Left colon (tissue), 2 donors: ENCODE measurements at regions not wholly inside any gene's neighbourhood (a gene's known extent, or its start where the extent isn't known, plus 50 kb on each side); places are given as distances from the start of the nearest gene placed in this dataset.
"Not testable (repeated sequence)": the region's sequence is repeated elsewhere in the genome, so short reads cannot be mapped to it uniquely, and the experiment has no call there.

Experiments
- ATAC-seq: fragments of 200-7000 bp; cut with Tn5 transposase; one replicate; pipeline ENCODE4 v1.9.1; 2020; ENCODE audit warnings: mild to moderate bottlenecking, moderate library complexity
- DNase-seq, 2 donors: peaks; one replicate each; pipeline ENCODE4 v3.0.0-alpha.2; 2020
- intact Hi-C, 2 donors: fragments of 100-400 bp; cut with DNase I in 1 of 2; cut with micrococcal nuclease in 1 of 2; formaldehyde crosslinking; loops; one replicate each; pipeline versions ENCODE4 v1.11.2 to v1.14.0; 2022; cut with DNase I, micrococcal nuclease
- donor health status: DM: no; HTN: no; CAD: no.
- donor health status: DM: yes; HTN: yes; CAD: no.

GRCh38 chr10:55227967-55228366 lies 426.9 kb upstream of the PCDH15 start:
- DNase-seq: no peak
- no peak for ATAC-seq
- intact Hi-C loops: no loop called here

GRCh38 chr10:55224007-55224781 lies 423.2 kb upstream of the PCDH15 start:
- no peak for DNase-seq
- no peak for ATAC-seq
- intact Hi-C loops: no loop called here

GRCh38 chr10:55223352-55223751 lies 422.3 kb upstream of the PCDH15 start:
- intact Hi-C loops: no loop called here
- no peak for DNase-seq

DNA sequence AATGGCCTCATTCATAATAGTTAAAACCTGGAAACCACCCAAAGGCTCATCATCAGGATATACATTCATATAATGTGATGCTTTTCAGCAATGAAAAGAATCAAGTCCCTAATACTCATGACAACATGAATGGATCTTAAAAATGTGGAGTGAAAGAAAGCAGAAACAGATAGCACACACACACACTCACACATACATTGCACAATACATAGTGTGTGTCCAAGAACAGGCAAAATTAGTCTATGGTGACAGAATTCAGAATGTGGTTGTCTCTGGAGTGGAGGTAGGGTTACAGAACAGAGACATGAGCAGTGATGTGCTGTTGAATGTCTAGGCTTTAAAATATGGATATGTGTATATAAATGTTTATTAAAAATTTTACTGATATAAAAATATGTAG lies 419.9 kb upstream of the PCDH15 start:
- intact Hi-C loops: no loop called here
- no peak for ATAC-seq

More at GRCh38 chr10:55223352-55223751, 422.3 kb upstream of the PCDH15 start:
- no peak for ATAC-seq

GRCh38 chr10:55215699-55216098 lies 414.7 kb upstream of the PCDH15 start:
- intact Hi-C loops: no loop called here
- ATAC-seq: no peak
- no peak for DNase-seq

More for the DNA sequence above, 419.9 kb upstream of the PCDH15 start:
- no peak for DNase-seq

DNA sequence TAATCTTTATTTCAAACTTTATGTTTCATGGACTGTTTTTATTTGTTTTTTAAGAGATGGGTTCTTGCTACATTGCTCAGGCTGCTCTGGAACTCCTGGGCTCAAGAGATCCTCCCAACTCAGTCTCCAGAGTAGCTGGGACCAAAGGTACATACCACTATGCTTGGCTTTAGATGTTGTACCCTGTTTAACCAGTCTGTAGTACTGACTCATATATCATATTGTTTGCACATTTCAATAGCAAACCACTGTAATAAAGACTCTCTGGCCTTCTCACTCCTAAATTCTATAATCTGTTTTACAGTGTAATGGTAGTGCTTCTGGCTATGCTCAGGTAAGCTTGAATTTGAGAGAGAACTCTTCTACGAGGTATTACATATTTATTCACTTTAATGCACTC lies 413.6 kb upstream of the PCDH15 start:
- DNase-seq (no peak), ATAC-seq (no peak)
- intact Hi-C loops: no loop called here

DNA sequence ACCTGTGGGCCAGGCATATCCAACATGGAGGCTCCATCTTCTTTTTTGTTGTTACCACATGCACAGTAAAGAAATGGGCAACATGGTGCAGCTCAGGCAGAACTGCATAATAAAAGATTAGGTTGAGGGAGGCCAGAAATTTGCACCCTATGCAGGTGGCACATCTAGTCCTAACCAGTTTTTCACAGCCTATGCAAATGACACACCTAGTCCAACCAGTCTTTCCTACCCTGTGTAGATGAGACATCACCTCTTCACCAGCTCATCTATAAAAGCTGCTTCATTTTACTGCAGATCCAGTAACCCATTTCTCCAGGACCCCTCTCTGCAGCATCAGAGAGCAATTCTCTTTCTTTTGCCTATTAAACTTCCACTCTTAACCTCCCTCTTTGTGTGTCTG lies 411.0 kb upstream of the PCDH15 start:
- ATAC-seq (no peak), DNase-seq (no peak)
- intact Hi-C loops: no loop called here

GRCh38 chr10:55203874-55204273 lies 402.8 kb upstream of the PCDH15 start:
- DNase-seq (no peak), ATAC-seq (no peak)
- intact Hi-C loops: no loop called here

DNA sequence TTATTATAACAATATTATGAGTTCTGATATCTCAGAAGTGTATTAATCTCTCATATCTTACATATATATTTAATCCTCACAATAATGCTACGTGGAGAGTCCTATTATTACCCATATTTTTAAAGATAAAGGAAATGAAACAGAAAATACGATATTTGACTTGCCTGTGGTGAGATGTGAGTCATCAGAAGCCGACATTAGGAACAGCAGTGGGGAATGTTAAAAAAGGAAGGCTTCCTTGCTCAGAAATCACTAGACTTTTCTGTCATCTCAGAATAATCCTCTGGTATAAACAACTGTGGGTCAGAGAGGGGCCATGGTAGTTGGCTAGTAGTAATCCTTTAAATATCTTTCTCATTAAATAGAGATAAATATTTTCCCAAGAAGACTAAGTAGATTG lies 402.3 kb upstream of the PCDH15 start:
- intact Hi-C loops: no loop called here
- no peak for ATAC-seq
- DNase-seq: no peak

- intact Hi-C loops: no loop called here
- no peak for DNase-seq
- no peak for ATAC-seq
Measured at GRCh38 chr10:55200020-55200419, 399.0 kb upstream of the PCDH15 start.

GRCh38 chr10:55191236-55191860 lies 390.3 kb upstream of the PCDH15 start:
- DNase-seq: no peak
- ATAC-seq: no peak
- intact Hi-C loops: no loop called here

DNA sequence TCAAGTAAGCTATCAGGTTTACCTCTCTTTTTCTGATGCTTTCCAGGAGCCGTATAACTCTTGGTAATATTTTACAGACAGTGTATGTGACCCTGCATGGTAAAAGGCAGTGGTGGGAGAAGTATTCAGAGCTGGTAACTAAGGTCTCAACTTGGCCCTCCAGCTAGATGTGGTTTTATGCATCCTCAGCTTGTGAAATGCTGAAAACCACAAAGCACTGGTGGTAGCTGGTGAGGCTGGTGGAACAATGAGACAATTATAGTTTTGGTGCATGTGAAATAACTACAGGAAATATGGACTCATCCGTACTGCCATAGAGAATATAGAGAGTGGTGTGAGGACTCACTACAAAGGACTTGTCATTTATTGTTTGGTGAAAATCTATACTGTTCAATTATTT lies 383.0 kb upstream of the PCDH15 start:
- no peak for ATAC-seq
- intact Hi-C loops: no loop called here
- DNase-seq: no peak

- ATAC-seq (no peak), DNase-seq (no peak)
- intact Hi-C loops: no loop called here
Measured at GRCh38 chr10:55180357-55180756, 379.3 kb upstream of the PCDH15 start.

GRCh38 chr10:55174419-55174818 lies 373.4 kb upstream of the PCDH15 start:
- intact Hi-C loops: no loop called here
- DNase-seq (no peak), ATAC-seq (no peak)

DNA sequence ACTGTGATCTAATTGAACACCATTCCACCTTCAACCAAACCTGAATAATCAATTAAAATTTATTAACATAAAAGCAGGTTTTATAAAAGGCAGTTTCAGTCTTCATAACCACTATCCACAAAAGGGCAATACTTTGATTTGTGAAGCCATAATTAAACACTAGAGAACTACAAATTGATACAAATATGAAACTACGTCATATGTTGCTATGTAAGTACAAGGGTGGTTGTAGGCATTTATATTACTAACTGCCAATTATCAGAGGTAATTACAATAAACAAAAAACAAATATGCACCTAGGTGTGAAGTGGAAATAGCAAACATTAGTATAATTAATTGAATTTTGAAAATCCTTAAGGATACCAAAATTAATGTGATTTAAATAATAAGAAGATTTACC lies 368.5 kb upstream of the PCDH15 start:
- ATAC-seq: no peak
- no peak for DNase-seq
- intact Hi-C loops: no loop called here

DNA sequence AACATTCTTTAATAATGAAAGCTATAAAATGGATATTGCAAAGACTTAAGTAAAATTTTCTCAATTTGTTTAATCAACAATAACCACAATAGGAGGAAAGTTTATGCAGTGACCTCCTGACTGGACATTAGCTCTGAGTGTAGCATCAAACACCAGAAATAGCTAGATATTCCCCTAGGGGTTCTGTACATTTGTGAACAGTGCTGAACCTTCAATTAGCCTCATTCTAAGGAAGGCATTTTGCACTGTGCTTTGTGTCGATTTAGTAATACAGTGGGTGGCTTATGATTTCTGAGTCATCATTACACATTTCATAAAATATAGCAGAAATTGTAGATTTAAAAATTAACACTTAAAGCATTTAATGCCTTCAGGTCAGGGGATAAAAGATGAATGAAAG lies 367.3 kb upstream of the PCDH15 start:
- intact Hi-C loops: no loop called here
- ATAC-seq: no peak
- DNase-seq: no peak

- ATAC-seq (no peak), DNase-seq (no peak)
- intact Hi-C loops: no loop called here
Measured at GRCh38 chr10:55163388-55163979, 362.5 kb upstream of the PCDH15 start.

DNA sequence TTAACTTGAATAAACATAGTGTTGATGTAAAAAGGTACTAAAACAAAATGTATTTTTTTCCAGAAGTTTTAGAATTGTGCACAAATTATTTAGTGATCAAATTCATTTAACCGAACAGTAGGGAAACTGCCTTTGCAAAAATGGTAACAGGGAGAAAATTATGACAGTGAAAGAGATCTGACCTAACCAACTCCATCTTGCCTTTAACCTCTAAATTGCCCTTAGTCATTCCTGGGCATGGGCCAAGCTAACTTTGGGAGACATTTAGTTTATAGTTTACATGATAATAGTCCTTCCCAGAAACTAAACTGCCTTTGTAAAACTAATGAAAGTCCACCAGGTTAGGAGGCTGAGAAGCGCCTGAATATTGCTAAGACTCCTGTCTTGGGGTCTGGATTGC lies 361.3 kb upstream of the PCDH15 start:
- DNase-seq, ATAC-seq, intact Hi-C loops: not testable (repeated sequence)

DNA sequence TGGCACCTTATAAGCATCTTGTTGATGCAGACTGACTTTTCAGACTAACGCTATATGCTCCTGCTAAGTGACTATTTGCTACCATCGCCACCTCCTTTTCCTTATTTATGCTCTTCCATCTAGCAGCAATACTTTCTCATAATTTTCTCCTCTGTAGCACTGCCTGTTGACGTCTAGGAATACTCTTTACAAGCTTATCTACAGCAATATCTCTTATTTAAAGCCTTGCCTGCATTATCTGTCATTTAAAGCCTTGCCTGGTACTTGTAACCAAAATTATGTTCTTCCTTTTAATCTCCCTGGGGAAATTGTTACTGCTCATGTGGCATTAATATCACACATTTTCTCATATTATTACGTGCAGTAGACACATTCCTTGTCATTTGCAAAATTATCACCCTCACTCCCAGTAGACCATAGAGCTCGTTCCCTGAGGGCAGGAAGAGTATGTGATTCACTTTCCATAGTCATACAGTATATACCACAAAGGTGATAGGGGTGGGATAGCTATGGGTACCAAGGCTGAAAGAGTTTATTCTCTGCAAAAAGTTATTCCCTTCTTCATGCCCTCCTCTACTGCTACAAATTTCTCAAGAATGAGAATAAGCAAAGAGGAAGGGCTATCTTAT lies 359.7 kb upstream of the PCDH15 start:
- intact Hi-C loops: no loop called here
- no peak for ATAC-seq

GRCh38 chr10:55158633-55159032 lies 357.6 kb upstream of the PCDH15 start:
- DNase-seq (no peak), ATAC-seq (no peak)
- intact Hi-C loops: no loop called here

More for the DNA sequence above, 359.7 kb upstream of the PCDH15 start:
- no peak for DNase-seq
